Ishikawa (cell line): ENCODE measurements at regions not wholly inside any gene's neighbourhood (a gene's known extent, or its start where the extent isn't known, plus 50 kb on each side); places are given as distances from the start of the nearest gene placed in this dataset.

Experiments
- CEBPB ChIP-seq: IDR thresholded peaks from 2 replicates; pipeline ENCODE4 v1.6.1; 2012
- CREB1 ChIP-seq: IDR thresholded peaks from 2 replicates; pipeline ENCODE4 v1.6.1; 2012; ENCODE audit warnings: low read depth
- EGR1 ChIP-seq: IDR thresholded peaks from 2 replicates; pipeline ENCODE4 v1.6.1; 2012
- EP300 ChIP-seq: IDR thresholded peaks from 2 replicates; pipeline ENCODE4 v1.6.1; 2012; ENCODE audit warnings: borderline replicate concordance
- FOXM1 ChIP-seq: IDR thresholded peaks from 2 replicates; pipeline ENCODE4 v1.6.1; 2012; ENCODE audit warnings: low read depth, borderline replicate concordance
- MAX ChIP-seq: IDR thresholded peaks from 2 replicates; pipeline ENCODE4 v1.6.1; 2012
- RAD21 ChIP-seq: IDR thresholded peaks from 2 replicates; pipeline ENCODE4 v1.6.1; 2012; ENCODE audit warnings: low read depth
- REST ChIP-seq: IDR thresholded peaks from 2 replicates; pipeline ENCODE4 v1.6.1; 2012; ENCODE audit warnings: low read depth, mild to moderate bottlenecking
- TAF1 ChIP-seq: IDR thresholded peaks from 2 replicates; pipeline ENCODE4 v1.6.1; 2012; ENCODE audit warnings: low read depth, mild to moderate bottlenecking
- TCF12 ChIP-seq: IDR thresholded peaks from 2 replicates; pipeline ENCODE4 v1.6.1; 2012; ENCODE audit warnings: low read depth
- TEAD4 ChIP-seq: IDR thresholded peaks from 2 replicates; pipeline ENCODE4 v1.6.1; 2012
- USF1 ChIP-seq: IDR thresholded peaks from 2 replicates; pipeline ENCODE4 v1.6.1; 2012
- YY1 ChIP-seq: IDR thresholded peaks from 2 replicates; pipeline ENCODE4 v1.6.1; 2012; ENCODE audit warnings: low read depth

GRCh38 chr6:63392092-63392724 is 72.4 kb upstream of the LGSN start:
- TF ChIP-seq CEBPB (no peak), MAX (no peak), USF1 (no peak), TAF1 (no peak), EP300 (no peak), YY1 (no peak), REST (no peak), CREB1 (no peak), RAD21 (no peak), FOXM1 (no peak), TCF12 (no peak), EGR1 (no peak), TEAD4 (no peak)
